T-helper 1 cell (primary cell): ENCODE measurements at regions not wholly inside any gene's neighbourhood (a gene's known extent, or its start where the extent isn't known, plus 50 kb on each side); places are given as distances from the start of the nearest gene placed in this dataset.
"Not testable (repeated sequence)": the region's sequence is repeated elsewhere in the genome, so short reads cannot be mapped to it uniquely, and the experiment has no call there.

Experiments
- DNase-seq, 5 donors: peaks; one replicate each; pipeline ENCODE4 v3.0.0-alpha.2; 2012 to 2020

DNA sequence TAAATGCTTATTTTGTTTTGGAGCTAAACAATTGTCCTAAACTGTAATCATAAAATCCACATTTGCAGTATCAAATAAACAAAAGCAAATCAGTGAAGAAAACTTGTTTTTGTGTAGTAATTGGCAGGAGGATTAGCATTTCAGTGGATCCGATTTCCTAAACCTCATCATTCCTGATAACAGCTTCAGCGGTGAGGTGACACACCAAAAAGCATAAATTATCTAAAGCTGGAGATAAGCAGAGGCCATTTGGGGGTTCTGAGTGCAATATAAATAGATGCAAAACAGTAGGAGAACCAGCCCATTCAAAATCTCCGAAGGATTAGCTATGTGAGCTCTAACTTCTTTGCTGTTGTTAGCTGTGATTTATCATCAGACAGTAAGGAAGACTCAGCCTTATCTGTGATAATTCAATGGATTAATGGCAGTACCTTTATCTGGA lies 235.8 kb downstream of the EPHA7 start:
- DNase-seq, result no peak

GRCh38 chr6:93182938-93183479 lies 236.3 kb downstream of the EPHA7 start:
- no peak for DNase-seq

DNA sequence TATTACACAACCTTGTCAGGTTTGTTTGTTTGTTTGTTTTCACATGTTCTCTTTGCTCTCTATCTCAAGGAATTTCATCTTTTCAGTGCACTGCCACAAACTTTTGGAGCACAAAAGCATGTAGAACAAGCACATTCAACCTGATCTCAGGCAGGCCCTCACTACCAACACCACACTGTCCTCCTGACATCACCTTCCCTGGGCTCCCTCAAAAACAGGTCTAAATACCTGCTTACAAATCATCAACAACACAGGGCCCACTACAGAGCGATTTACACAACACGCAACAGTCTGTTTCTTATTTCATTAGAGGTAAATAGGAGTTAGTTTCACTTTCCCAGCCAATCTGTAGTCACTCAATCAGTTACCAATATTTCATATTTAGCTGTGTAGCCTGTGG lies 241.4 kb downstream of the EPHA7 start:
- no peak for DNase-seq

DNA sequence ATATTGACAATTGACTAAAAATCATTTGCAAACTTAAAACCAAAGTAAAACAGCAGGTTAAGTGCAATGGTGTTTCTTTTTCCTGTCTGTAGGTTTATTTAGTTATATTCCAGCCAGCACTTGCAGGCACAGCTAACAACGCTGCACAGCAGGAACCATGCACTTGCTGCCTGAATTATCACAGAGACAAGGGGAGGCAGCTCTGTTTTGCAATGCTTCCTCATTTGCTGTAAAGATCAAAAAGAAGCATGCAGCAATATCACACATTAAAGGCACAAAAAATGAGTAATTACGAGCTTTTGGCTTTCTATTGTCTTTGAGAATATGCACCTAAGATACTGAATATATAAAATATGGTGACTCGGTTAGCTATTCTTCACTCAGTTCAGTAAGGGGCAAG lies 241.9 kb downstream of the EPHA7 start:
- no peak for DNase-seq

GRCh38 chr6:93176070-93176469 lies 243.3 kb downstream of the EPHA7 start:
- DNase-seq, result no peak

GRCh38 chr6:93173573-93173972 lies 245.8 kb downstream of the EPHA7 start:
- not testable (repeated sequence) for DNase-seq

- no peak for DNase-seq
Observed at GRCh38 chr6:93165850-93166430, 253.4 kb downstream of the EPHA7 start.

GRCh38 chr6:93164781-93165180 lies 254.6 kb downstream of the EPHA7 start:
- DNase-seq, result no peak

DNA sequence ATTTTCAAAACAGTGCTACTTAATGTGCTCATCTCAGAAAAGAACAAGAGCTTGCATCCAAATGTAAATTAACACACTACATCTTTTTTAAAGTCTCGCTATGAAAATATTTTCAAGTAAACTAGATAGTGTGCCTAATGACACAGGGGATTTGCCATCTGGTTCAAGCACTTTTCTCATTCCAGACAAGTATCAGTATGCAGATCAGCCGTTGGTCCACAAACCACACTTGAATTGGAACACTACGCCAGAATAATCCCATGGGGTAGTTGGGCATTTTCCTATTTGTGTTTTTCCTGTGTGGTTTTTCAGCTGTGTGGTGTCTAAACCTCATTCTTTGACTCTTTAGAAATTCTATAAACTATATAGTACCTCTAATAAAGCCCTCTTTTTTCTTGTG lies 256.2 kb downstream of the EPHA7 start:
- DNase-seq, result no peak

DNA sequence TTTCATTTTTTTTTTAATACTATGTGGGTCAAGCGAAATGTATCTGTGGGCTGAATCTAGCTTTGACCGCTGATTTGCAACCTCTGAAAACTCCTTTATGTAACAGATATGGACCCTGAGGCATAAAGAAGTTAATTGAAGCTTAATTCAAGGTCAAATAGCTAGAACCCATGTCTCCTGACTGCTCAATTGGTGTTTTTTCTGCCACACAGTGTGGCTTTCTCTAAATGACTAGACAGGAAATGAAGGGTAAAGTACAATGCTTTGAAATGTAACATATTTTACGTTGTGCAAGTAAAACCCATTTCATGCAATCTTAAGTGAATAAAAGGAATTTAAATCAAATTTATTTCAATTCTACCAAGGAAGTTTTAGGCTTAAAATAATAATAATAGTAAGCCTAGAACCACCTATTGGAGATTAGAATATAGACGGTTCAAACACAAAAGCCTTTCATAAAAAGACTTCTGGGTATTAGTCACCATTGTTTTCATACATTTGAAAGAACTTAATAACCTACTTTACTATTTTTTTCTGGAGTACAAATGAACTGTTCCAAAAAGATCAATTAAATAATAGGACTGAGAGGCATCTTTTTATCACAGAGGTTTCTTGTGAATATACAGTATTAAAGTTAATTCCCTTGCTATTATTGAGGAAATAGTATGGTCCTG lies 279.8 kb downstream of the EPHA7 start:
- DNase-seq, result peak in 1 of 5 donors; percentile 23

DNA sequence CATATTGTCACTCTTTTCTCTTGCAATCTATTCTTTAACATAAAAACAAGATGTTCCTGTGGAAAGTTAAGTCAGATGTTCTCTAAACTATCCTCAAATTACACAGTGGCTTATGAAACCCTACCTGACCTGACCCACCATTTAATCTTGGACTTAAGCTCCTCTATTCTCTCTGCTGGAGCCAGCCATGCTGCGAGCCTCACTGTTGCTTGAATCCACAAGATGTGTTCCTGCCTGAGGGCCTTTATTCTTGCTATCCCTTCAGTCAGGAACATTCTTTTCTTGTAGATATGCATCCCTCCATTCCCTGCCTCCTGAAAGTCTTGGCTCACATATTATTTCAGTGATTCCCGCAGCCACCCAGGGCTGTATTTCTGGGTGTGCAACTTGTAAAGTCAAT lies 283.2 kb downstream of the EPHA7 start:
- DNase-seq, result no peak

DNA sequence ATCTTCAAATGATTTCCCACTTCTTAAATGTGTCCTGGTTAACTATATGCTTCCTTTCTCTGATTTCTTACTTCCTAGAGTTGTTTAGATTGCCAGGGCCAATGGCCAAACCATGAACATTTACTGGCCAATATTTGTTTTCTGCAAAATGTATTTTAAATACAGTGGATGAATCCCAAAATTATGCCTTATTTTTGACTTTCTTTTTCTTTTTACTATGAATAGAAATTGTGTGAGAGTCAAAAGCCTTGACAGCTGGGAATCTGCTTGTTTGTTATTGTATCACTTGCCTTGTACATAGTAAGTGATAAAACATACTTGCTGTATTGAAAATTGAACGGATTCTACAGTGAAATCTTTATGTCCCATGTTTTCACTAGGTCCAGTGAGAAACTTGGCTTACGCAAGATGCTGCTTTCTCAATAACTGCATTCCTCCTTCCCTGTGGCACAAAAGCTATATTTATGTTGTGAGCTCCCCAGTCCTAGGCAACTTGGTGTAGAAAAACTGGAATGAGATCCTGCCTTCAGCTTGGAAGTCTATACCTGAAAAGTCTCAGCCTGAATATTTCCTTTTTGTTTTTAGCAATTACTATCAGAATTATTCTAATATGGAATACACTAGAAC lies 295.2 kb downstream of the EPHA7 start:
- no peak for DNase-seq

- no peak for DNase-seq
Observed at GRCh38 chr6:93123585-93123984, 295.8 kb downstream of the EPHA7 start.

GRCh38 chr6:93120154-93120742 lies 299.1 kb downstream of the EPHA7 start:
- no peak for DNase-seq

DNA sequence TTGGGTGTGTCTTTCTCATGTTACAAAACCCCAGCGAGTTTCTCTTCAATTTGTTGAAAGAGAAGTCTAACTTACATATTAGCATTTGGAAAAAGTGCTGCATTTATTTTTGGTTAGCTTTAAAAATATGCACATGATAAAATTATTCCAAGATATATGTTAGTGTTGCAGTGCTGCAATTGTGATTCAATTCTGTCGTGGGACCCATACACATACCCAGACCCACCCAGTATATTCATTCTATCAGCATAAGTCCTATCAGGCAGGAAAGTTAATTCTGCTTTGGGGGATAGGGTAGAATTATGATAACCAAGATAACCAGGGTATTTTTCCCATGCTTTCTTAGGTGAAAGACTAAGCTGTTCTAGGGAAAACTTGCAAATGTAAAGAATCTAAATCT lies 313.5 kb downstream of the EPHA7 start:
- no peak for DNase-seq

DNA sequence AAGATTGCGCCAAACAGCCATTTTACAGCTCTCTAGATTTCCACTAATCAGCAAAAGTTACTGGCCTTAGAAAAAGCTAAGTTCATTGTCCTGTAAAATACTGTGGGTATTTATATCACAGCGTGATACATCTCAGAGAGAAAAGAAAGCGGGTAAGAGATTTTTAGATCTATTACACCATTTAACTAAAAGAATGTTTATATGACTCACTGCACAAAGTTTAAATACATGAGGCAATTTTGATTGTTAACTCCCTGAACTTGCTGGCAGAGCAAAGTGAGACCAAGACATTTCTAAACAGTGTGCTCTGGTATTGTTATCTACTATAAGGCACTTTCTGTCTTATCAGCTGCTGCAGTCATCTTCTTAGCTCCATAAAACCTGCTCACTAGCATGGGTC lies 314.3 kb downstream of the EPHA7 start:
- no peak for DNase-seq

DNA sequence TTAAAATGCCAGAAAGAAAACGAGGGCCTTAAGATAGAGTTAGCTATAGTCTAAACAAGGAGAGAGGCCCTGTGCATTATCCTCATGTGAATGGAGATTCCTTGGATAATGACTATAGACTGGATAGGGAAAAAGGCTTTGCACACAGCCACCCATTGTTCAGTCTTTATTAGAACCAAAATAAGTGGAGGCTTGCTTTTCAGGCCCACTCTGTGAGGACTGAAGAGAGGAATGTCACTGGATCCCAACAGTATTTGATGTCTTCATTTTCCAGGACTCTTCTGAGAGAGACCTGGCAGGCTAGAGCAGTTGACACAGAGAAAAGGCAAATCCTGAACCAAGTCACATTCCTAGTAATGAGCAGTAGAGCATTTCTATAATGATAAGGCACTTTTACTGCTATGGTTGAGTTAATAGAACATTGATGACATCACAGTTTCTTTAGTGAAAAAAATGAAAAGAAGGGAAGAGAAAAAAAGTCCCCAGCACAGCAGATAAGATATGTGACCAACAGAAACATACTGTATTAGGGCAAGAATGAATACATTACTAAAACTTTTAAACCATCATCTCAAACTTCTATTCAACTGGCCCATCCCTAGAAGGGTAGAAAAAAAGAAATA lies 315.1 kb downstream of the EPHA7 start:
- no peak for DNase-seq

- DNase-seq, result no peak
Observed at GRCh38 chr6:93088621-93089501, 330.5 kb downstream of the EPHA7 start.

DNA sequence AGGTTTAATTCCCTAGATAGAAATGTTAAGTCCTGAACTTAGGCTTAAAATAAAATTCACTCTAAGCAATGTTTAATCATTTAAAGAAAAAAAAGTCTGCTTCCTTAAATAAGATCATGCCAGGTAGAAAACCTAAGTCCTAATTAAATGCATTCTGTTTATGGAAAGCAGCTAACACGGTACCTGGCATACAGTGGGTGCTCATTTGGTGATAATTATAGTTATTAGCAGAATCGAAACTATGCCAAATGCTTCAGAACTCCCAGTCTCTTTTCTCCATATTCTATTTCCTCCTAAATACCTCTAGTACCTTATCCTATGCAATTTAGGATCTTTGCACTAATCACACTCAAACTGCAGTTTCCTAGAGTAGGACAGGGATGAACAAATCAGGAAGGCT lies 331.8 kb downstream of the EPHA7 start:
- no peak for DNase-seq

DNA sequence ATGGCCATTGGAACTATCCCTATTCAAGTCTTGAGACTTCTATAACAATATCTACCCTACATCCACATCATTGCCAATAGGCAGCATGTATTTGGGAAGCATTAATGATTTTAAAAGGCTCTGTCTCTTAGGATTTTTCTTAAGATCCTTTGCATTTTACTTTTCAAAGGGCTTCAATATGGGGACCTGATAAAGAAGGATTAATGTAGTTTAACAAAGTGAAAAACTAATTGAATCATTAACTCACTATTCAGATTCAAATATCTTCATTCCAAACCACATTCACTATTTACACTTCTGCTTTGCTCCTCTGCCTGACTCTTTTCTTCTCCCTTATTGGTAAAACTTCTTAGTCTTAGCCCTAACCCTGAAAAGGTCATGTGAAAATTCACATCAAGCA lies 333.0 kb downstream of the EPHA7 start:
- DNase-seq, result no peak

- no peak for DNase-seq
Observed at GRCh38 chr6:93083337-93084230, 335.8 kb downstream of the EPHA7 start.
